Nephron progenitor cell (in vitro differentiated cells): ENCODE measurements at regions not wholly inside any gene's neighbourhood (a gene's known extent, or its start where the extent isn't known, plus 50 kb on each side); places are given as distances from the start of the nearest gene placed in this dataset.

ENCODE experiments used
- DNase-seq: peaks from one replicate; pipeline ENCODE4 v3.0.0; 2021
- H3K27ac Mint-ChIP-seq: 2 replicates; pipeline ENCODE4 v1.8.0; 2021; ENCODE audit warnings: mild to moderate bottlenecking, moderate library complexity, mixed read lengths
- H3K27me3 Mint-ChIP-seq: 2 replicates; pipeline ENCODE4 v1.8.0; 2021; ENCODE audit warnings: mild to moderate bottlenecking, low read depth, mixed read lengths; ENCODE audit not compliant: poor library complexity
- H3K36me3 Mint-ChIP-seq: 2 replicates; pipeline ENCODE4 v1.8.0; 2021; ENCODE audit warnings: low read depth, mixed read lengths
- H3K4me1 Mint-ChIP-seq: 2 replicates; pipeline ENCODE4 v1.8.0; 2021; ENCODE audit warnings: mixed read lengths
- H3K4me3 Mint-ChIP-seq: 2 replicates; pipeline ENCODE4 v1.8.0; 2021; ENCODE audit warnings: mild to moderate bottlenecking, moderate library complexity, mixed read lengths
- H3K9me3 Mint-ChIP-seq: 2 replicates; pipeline ENCODE4 v1.8.0; 2021; ENCODE audit warnings: mild to moderate bottlenecking, moderate library complexity, mixed read lengths
- TF ChIP-seq, protein P1 (sequence below): fragments of 200-600 bp; sonication (generic); IDR thresholded peaks from 2 replicates; pipeline ENCODE4 v1.5.0; 2021; ENCODE audit warnings: antibody characterized with exemption

DNA sequence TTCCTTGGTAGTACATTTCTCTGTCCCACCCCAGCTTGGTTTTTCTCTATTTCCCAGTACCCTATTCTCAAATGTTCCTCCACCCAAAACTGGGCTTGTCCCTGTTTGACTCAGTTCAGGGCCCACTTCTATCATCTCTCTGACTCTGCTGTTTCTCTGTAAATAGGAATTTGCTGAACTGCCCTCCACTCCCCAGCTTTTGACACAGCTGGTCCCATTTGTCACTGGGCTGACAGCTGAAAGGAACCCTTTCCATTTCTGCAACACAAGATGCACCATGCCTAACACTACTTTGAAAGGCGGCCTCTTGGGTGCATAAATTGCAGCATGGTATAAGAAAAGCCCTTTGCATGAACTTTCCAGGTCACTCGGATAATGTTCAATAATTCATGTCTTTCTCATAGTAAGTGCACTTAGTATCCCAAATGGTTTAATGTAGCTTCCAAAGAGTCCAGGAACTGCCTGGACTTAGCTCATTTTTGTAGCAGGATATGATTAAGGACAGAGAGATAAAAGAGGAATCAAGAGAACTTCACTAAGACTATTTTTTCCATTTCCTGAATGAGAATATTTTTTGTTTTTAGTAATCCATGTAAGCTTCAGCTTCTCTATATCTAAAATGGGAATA is 256.7 kb downstream of the CDH11 start:
- no peaks in the 10 kb centered on the region for H3K9me3 Mint-ChIP-seq
- H3K27ac Mint-ChIP-seq = no peak overlapping the region
- TF ChIP-seq, protein P1, sequence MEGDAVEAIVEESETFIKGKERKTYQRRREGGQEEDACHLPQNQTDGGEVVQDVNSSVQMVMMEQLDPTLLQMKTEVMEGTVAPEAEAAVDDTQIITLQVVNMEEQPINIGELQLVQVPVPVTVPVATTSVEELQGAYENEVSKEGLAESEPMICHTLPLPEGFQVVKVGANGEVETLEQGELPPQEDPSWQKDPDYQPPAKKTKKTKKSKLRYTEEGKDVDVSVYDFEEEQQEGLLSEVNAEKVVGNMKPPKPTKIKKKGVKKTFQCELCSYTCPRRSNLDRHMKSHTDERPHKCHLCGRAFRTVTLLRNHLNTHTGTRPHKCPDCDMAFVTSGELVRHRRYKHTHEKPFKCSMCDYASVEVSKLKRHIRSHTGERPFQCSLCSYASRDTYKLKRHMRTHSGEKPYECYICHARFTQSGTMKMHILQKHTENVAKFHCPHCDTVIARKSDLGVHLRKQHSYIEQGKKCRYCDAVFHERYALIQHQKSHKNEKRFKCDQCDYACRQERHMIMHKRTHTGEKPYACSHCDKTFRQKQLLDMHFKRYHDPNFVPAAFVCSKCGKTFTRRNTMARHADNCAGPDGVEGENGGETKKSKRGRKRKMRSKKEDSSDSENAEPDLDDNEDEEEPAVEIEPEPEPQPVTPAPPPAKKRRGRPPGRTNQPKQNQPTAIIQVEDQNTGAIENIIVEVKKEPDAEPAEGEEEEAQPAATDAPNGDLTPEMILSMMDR = no peak
- H3K4me1 Mint-ChIP-seq = peaks cover 11% of the 10 kb centered on the region
- no peaks in the 10 kb centered on the region for H3K36me3 Mint-ChIP-seq
- H3K27me3 Mint-ChIP-seq = no peaks in the 10 kb centered on the region
- no peak overlapping the region for H3K4me3 Mint-ChIP-seq
- peak; percentile 14 for DNase-seq

GRCh38 chr16:64864232-64864809 is 257.5 kb downstream of the CDH11 start:
- H3K4me3 Mint-ChIP-seq = no peak overlapping the region
- DNase-seq = no peak

GRCh38 chr16:64858076-64858475 is 263.8 kb downstream of the CDH11 start:
- no peak for DNase-seq
- H3K4me3 Mint-ChIP-seq = no peak overlapping the region
- H3K27ac Mint-ChIP-seq = no peak overlapping the region
- peaks cover 11% of the 10 kb centered on the region for H3K4me1 Mint-ChIP-seq
- H3K36me3 Mint-ChIP-seq = no peaks in the 10 kb centered on the region
- peaks cover 10% of the 10 kb centered on the region for H3K27me3 Mint-ChIP-seq
- no peaks in the 10 kb centered on the region for H3K9me3 Mint-ChIP-seq
- TF ChIP-seq, protein P1 = no peak

More at GRCh38 chr16:64864232-64864809, 257.5 kb downstream of the CDH11 start:
- Mint-ChIP-seq H3K4me1 (peaks cover 11% of the 10 kb centered on the region), H3K27me3 (no peaks in the 10 kb centered on the region), H3K27ac (no peak overlapping the region), H3K36me3 (no peaks in the 10 kb centered on the region), H3K9me3 (no peaks in the 10 kb centered on the region)
- TF ChIP-seq, protein P1 = no peak

DNA sequence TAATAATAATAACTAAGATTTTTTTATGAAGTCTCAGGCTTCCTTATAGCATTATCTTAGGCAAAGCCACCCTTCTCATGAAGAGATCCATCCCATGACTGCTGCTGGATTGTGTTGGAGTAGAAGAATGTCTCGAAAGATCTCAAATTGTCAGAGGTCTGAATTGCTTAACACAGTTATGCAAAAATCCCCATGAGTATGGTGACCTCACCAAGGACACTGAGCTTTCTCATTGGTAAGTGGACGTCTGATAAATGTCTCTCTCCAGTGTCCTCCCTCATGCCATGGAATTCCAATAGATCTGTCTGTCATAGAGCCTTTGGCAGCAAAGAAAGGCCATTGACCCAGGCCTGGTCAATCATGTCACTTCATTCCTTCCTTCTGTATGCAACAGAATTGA is 264.5 kb downstream of the CDH11 start:
- Mint-ChIP-seq H3K36me3 (no peaks in the 10 kb centered on the region), H3K27me3 (peaks cover 10% of the 10 kb centered on the region), H3K27ac (no peak overlapping the region), H3K4me3 (no peak overlapping the region), H3K9me3 (no peaks in the 10 kb centered on the region), H3K4me1 (peaks cover 11% of the 10 kb centered on the region)
- TF ChIP-seq, protein P1 = no peak
- no peak for DNase-seq

DNA sequence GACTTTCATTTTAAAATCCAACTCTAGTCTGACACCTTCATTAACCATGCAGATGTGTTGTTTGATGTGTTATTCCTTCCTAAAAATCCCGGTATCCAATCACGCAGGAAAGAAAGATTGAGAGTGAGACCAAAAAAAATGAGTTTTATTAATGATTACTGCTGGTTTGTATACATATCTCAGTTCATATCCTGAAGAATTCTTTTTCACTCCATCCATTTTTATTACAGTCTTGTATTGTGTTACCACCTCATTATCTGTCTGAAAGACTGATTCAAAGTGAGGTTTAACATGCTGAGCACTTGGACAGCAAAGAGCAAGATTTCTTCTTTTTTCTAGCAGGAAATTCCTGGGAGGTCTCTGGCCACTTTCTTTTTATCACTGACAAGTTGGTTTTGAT is 268.3 kb downstream of the CDH11 start:
- H3K27ac Mint-ChIP-seq = no peak overlapping the region

More for the DNA sequence above, 268.3 kb downstream of the CDH11 start:
- no peak overlapping the region for H3K4me3 Mint-ChIP-seq
- no peaks in the 10 kb centered on the region for H3K4me1 Mint-ChIP-seq
- no peaks in the 10 kb centered on the region for H3K36me3 Mint-ChIP-seq
- peaks cover 21% of the 10 kb centered on the region for H3K27me3 Mint-ChIP-seq
- H3K9me3 Mint-ChIP-seq = no peaks in the 10 kb centered on the region
- DNase-seq = no peak
- TF ChIP-seq, protein P1 = no peak
